GM03348 (cell line): ENCODE measurements at regions not wholly inside any gene's neighbourhood (a gene's known extent, or its start where the extent isn't known, plus 50 kb on each side); places are given as distances from the start of the nearest gene placed in this dataset.
A peak's percentile ranks its signal among the peaks of the same experiment; 100 is the strongest.
"Not testable (repeated sequence)": the region's sequence is repeated elsewhere in the genome, so short reads cannot be mapped to it uniquely, and the experiment has no call there.

Experiments used
- DNase-seq: peaks from one replicate; pipeline ENCODE4 v3.0.0; 2012; ENCODE audit warnings: low spot score

DNA sequence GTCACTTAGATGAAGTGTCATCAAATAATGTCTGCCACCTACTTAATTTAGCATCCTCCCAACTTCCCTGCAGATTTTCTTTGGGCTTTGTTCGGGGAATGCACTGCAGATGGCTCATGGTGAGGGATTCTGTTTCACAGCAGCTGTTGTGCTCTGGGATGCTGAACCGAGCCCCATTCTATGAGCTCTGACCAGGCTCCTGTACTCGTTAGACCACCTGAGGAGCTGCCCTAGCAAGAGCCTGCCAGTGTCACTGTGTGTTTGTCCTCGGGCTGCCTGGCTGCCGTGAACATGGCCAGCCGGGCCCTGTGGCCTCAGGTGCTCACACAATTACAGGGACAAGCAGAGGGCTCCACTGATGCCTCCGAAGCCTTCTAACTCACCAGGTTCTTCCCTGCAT lies 238.8 kb upstream of the ECI2 start:
- DNase-seq: no peak

GRCh38 chr6:4372866-4373265 lies 237.5 kb upstream of the ECI2 start:
- no peak for DNase-seq

DNA sequence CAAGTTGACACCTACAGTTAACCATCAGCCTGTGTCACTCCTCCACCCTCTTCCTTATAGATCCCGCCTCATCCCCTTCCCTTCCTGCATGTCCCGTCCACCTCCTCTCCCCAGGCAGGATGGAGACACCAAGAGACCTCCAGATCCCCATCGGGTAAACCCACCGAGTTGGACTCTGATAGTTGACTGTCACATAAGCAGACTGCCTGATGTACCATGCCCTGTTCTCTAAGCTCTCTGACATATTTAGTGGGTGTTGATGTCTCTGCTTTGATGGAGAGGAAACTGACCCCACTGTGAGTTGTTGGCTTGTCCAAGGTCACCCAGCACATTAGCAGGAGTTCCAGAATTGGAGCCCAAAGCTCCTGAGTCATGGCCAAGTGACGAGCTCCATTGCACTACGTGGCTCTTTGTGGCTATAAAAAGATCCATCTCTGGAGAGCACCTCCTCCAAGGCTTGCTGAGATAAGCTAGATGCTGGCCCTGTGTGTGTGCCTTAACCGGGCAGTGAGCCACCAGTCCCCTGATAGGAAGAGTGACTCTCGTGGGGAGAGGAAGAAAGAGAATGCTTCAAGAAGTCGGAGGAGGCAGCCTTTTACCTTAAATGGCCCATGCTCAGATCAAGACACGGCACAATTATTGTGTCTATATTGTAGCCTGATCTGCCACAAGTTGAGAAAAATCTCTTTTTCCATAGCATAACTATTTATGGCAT lies 236.0 kb upstream of the ECI2 start:
- peak; percentile 47 for DNase-seq

- DNase-seq: peak; percentile 82
Observed at GRCh38 chr6:4370066-4370465, 234.7 kb upstream of the ECI2 start.

DNA sequence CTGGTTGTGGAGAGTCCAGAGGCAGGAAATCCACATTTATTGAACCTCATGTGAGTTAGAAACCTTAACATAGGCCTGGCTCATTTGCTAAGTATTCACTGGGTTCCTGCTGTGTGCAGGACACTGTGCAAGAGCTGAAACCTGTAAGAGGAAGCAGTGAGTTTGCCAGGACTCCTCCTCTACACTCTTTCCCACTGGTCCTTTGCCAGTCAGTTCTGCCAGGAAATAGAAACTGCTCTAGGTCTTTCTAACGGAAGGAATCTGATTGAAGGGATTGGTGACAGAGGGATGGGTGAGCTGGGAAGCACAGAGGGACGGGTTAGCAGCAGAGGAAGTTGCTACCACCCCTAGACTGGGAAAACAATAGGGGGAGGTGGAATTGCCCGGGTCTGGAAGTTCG lies 234.2 kb upstream of the ECI2 start:
- peak; percentile 47 for DNase-seq

DNA sequence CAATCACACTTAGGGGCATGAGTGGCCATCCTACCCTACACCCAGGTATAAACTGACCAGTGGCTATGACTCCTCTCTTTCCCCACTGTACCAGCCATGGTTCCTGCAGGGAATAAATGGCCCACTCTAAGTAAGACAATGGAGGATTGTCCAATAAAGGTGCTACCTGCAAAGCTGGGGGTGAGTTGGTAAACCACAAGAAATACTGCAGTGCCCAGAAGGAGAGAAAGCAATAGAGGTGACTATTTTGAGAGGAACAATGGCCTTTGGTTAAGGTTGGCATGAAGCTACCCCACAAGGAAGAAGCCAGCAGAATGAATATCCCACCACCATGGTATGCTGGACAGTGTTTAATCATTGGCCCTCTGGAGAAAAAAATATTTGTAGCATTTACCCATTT lies 233.3 kb upstream of the ECI2 start:
- DNase-seq: no peak

DNA sequence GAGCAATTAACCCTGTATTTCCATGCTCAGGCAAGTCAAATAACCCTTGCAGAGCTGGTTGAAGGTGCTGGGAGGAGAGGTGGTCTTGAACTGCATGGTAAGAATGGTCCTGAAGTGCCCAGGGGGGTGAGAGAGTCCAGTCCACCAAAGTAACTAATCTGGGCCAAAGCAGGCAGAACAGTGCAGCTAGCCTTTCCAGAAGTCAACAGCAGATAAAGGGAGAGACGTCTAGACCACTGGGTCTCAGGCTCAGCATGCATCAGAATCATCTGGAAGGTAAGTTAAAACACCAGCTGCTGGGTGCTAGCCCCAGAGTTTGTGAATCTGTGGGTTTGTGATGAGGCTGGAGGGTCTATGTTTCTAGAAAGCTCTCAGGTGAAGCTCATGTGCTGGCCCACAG lies 232.3 kb upstream of the ECI2 start:
- no peak for DNase-seq

- no peak for DNase-seq
Observed at GRCh38 chr6:4366635-4367395, 231.4 kb upstream of the ECI2 start.

- no peak for DNase-seq
Observed at GRCh38 chr6:4365686-4366085, 230.3 kb upstream of the ECI2 start.

- no peak for DNase-seq
Observed at GRCh38 chr6:4364711-4365110, 229.3 kb upstream of the ECI2 start.

DNA sequence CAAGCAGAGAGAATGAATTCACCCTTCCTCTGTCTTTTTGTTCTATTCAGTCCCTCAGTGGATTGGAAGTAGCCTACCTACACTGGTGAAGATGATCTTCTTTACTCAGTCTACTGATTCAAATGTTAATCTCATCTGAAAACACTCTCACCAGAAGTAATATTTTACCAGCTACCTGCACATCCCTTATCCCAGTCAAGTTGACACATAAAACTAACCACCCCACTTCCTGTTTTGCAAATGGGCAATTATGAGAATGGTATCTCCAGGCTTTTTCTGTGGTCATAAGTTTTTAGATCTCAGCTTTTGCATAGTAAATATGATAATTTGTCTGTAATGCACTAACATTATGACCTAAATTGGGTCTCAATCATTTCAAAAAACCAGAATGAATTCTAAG lies 228.8 kb upstream of the ECI2 start:
- DNase-seq: no peak

- no peak for DNase-seq
Observed at GRCh38 chr6:4363656-4364055, 228.3 kb upstream of the ECI2 start.

DNA sequence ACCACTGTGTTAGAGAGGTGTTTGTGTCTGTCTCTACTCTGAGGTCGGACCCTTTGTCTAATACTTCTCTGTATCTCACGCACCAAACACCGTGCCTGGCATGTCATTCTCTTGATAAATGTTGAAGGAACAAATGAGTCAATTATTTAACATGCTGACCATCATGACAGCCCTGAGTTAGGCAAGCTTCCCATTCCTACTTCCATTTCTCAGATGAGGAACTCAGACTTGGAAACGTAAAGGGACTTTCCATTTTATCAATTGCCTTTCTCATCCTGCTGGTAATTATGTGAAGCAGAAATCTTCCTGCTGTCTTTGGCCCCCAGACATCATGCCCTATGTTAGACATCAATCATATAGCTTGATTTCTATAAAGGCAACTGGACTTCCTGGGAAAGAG lies 227.0 kb upstream of the ECI2 start:
- DNase-seq: no peak

DNA sequence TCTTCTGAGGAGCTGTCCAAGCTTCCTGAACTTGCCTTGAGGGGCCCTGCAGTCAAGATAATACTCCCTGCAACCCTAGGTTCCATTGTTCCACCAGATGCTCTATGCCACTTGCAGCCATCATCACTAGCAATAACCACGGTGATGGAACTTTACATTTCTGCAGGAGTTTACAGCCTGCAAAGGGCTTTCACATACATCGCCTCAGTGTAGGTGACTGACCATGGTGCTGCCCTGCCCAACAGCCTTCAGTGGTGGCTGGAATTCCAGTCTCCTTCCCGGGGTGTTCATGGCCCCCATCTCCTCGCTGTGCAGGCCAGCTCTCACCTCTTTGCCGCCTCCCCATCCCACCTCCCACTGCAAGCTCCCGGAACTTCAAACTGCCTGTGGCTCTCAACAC lies 225.5 kb upstream of the ECI2 start:
- DNase-seq: no peak

DNA sequence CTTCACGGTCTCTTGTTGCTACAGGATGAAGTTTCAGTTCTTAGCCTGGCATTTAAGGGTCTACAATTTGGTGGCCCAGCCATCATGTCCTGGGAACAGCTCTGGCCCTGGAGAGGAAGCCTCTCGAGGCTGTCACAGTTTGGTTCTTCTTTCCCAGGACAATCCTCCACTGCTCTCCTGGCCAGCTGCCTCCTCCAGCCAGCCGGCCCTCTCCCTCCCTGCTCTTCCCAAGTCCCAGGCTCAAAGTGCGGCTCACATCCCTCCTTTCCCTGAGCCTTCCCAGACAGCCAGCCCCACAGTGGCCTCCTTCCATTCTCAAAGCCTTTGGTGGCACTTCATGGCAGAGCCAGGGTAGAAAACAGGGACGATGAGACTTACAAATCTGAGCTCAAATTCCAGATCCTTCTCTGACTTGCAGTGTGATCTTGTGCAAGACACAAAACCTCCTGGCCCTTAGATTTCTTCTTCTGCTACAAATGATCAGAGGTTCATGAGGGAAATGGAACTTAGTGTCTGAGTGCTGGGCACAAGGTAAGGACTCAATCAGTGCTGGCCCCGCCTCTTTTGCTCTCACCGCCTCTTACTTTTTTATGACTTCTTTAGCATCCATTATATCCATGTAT lies 223.8 kb upstream of the ECI2 start:
- peak; percentile 44 for DNase-seq

DNA sequence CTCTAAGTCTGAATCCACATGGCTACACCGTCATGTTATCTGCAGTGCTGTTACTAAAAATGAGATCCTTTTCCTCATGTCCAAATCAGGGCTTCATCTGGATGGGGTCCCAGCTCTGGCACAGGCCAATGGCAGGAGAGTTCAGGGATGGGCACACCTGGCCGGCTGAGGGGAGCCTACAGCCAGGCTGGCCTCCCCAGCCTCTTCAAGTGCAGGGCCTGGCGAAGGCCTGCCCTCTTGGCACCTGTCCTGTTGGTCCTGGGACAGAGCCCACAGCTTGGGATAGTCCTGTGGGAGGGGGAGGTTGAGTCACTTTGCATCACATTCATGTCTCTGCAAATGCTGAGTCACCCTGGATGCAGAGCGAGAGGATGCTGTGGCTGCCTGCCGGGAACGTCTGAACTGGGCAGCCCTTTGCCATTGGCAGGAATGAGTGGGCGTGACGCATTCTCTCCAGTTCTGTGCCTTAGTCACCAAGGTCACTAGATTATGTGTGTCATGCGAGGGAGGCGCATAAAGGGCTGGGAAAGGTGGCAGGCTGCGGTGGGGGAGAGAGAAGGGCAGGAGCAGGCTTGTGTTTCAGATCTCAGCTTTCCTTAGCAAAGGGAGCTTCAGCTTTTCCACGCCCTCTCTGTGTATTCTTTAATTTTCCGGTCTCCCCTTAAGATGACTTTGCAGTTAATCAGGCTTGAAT lies 223.2 kb upstream of the ECI2 start:
- peak; percentile 96 for DNase-seq

GRCh38 chr6:4357660-4358152 lies 222.3 kb upstream of the ECI2 start:
- DNase-seq: not testable (repeated sequence)

GRCh38 chr6:4356899-4357659 lies 221.7 kb upstream of the ECI2 start:
- no peak for DNase-seq

GRCh38 chr6:4355241-4355640 lies 219.9 kb upstream of the ECI2 start:
- peak; percentile 75 for DNase-seq

DNA sequence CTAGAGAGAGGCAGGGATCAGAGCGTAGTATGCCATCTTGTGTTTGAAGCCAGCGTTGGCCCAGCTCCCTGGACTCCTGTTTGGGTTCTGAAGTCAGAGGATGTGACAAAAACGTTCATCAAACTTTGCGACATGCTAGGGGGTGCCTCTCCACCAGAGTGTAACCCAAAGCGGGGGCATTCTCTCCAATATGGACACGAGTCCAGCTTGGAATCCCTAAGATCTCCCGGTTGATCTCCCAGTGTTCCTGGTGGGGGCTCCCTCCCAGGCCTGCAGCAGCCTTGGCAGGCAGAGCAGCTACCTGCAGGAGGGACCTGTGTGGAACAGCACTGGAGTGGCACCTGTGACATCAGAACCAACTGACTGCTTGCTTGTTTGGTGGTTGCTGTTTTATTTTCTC lies 218.8 kb upstream of the ECI2 start:
- DNase-seq: no peak

DNA sequence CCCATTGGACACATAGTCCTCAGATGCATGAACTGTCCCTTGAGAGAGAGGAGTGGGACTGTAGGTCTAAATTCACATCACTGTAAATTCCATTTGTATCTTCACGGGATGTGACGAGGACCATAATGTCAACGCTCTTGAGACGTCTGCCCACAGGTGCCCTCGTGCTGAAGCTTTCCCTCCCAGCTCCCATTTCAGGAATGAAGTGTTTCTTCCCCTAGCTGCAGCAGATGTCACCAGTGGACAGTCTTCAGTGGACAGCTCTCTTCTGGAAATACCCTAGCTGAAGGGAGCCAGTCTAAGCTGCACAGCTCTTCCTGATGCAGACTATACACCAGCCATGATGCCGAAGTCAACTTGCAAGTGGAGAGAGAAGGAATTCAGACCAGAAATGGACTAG lies 217.4 kb upstream of the ECI2 start:
- no peak for DNase-seq

DNA sequence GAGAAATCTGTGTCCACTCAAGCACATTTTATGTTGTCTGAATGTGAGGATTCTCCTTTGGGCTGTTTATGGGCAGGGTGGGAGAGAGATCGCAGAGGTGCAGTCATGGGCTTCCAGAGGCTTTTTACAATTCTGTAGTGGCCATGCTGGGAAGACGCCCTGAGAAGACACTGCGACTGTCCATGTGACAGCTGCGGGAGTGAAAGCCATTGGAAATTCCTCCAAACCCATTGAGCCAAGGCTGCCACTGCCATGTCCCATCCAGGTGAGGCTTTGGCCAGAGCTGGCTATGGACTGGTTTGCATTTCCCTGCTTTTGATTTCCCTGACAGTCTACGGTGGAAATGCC lies 216.9 kb upstream of the ECI2 start:
- no peak for DNase-seq
